HG02852 (cell line): ENCODE measurements at regions not wholly inside any gene's neighbourhood (a gene's known extent, or its start where the extent isn't known, plus 50 kb on each side); places are given as distances from the start of the nearest gene placed in this dataset.

Experiments
- ATAC-seq: cut with Tn5 transposase; IDR thresholded peaks from one replicate; pipeline ENCODE4 v1.9.1; 2021; ENCODE audit warnings: mild to moderate bottlenecking, moderate library complexity; ENCODE audit not compliant: unreplicated experiment

DNA sequence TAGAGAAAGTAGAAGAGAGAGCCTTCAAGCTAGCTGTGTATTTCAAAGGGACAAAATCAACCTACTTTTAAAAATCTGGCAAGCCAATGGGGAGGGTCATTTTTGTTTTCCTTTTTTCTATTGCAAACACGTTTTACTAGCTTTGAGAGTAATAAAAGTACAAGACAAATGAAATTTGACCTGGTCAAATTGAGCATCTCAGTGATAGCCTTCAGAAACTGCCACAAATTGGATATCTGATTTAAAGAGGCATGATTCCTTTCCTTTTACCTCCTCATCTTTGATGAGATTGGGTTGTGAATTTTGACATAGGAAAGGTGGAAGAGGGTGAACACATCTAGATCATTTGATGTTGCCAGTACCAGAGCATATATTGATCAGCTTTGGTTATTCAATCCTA lies 53.6 kb upstream of the RBMS3 start:
- ATAC-seq: no peak
